ENCODE measurements at regions not wholly inside any gene's neighbourhood (a gene's known extent, or its start where the extent isn't known, plus 50 kb on each side); places are given as distances from the start of the nearest gene placed in this dataset.

DNA sequence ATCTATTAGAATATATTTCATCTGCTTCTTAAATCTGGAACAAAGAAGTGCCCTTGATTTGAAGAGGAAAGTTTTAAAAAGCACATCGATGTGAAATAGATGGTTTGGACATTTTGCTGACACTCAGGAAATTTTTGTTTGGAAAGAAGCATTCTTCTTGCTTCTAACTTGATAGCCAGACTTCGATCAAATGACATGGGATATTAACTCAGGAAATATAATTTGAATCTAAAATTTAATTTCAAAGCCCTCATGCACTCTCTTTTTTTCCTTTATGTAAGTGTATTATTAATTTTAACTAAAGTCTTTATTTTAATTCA is 761.2 kb downstream of the VGLL3 start:
- TF ChIP-seq, protein P1, sequence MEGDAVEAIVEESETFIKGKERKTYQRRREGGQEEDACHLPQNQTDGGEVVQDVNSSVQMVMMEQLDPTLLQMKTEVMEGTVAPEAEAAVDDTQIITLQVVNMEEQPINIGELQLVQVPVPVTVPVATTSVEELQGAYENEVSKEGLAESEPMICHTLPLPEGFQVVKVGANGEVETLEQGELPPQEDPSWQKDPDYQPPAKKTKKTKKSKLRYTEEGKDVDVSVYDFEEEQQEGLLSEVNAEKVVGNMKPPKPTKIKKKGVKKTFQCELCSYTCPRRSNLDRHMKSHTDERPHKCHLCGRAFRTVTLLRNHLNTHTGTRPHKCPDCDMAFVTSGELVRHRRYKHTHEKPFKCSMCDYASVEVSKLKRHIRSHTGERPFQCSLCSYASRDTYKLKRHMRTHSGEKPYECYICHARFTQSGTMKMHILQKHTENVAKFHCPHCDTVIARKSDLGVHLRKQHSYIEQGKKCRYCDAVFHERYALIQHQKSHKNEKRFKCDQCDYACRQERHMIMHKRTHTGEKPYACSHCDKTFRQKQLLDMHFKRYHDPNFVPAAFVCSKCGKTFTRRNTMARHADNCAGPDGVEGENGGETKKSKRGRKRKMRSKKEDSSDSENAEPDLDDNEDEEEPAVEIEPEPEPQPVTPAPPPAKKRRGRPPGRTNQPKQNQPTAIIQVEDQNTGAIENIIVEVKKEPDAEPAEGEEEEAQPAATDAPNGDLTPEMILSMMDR (IDR thresholded peaks at IDR 0.05; ENCODE audit: insufficient read depth, low read depth, low read length, missing control alignments): no peak
- H3K4me3 ChIP-seq (ENCODE audit: low read length): no peak overlapping the region
- no peak for DNase-seq (ENCODE audit: low read depth)

DNA sequence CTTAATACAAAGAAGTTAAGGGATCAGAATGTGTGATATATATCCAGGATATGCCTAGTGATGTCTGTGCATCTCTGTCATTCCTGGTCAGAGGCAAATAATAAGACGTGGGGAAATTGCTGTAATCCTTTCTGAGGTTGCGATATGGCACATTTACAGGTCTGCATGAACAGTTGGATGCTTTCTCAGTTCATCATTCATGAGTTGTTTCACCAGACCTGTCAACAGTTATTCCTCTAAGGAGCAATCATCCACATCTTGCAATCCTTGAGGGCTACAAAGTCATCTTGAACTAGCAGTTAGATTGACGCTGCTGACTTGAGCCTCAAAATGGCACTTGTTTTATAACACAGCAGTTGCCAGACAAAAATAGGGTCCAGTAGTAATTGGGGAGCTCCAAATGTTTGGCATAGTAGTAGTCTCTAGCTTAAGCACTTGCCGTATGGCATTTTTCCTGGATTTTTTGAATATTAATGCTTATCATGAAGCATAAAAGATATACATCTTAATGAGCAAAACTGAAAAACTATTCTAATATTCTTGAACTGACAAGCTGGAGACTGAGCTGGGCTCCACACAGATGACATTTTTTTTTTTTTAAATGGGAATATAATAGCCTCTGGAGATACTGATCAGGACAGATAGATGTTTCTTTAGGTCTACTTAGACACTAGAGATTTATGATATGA is 761.7 kb downstream of the VGLL3 start:
- H3K4me3 ChIP-seq (ENCODE audit: low read length): no peak overlapping the region
- TF ChIP-seq, protein P1 (IDR thresholded peaks at IDR 0.05; ENCODE audit: insufficient read depth, low read depth, low read length, missing control alignments): no peak
- DNase-seq (ENCODE audit: low read depth): no peak

DNA sequence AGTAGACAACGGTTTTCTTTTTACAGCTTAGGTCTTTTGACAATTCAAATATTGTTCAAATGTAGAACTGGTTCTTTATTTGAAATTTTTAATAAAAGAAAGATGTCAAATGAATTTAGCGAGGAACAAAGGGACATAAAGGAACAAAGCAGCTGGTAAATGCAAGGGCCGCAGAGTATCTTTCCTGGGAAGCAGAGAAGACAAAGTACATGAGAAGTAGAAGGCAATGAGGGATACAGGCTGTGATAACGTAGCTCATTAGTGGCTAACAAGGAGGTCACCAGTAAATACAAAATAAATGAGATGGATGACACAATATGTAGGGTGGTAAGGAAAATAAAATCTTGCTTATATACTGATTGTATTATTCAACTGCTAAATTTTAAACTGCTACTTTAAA is 762.8 kb downstream of the VGLL3 start:
- H3K4me3 ChIP-seq (ENCODE audit: low read length): no peak overlapping the region
- TF ChIP-seq, protein P1 (IDR thresholded peaks at IDR 0.05; ENCODE audit: insufficient read depth, low read depth, low read length, missing control alignments): no peak
- no peak for DNase-seq (ENCODE audit: low read depth)

DNA sequence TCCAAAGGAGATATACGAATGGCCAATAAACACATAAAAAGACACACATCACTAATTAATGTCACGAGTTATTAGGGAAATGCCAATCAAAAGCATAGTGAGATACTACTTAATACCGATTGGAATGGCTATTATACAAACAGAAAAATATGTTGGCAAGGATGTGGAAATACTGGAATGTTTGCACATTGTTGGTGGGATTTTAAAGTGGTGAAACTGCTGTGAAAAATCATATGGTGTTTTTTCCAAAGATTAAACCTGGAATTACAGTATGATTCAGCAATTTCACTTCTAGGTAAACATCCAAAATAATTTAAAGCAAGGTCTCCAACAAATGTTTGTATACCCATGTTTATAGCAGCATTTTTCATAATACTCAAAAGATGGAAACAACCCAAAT is 765.5 kb downstream of the VGLL3 start:
- no peak for DNase-seq (ENCODE audit: low read depth)
- TF ChIP-seq, protein P1 (IDR thresholded peaks at IDR 0.05; ENCODE audit: insufficient read depth, low read depth, low read length, missing control alignments): no peak
- H3K4me3 ChIP-seq (ENCODE audit: low read length): no peak overlapping the region

DNA sequence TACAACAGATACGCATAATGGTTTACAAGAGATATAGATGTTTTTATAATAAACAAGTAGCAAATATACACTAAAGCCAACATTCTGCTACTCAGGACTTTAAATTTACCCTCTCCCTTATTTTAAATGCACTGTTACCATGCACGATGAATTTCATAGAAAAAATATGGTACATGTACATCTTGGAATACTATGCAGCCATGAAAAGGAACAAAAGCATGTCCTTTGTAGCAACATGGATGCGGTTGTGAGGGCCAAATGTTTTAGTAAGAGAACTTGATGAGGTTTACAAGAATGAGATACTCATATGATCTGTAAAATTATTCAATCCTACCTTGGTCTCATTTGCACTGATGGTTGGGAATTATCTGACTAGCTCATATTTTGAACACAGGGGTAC is 769.3 kb downstream of the VGLL3 start:
- DNase-seq (ENCODE audit: low read depth): no peak
- H3K4me3 ChIP-seq (ENCODE audit: low read length): no peak overlapping the region
- TF ChIP-seq, protein P1 (IDR thresholded peaks at IDR 0.05; ENCODE audit: insufficient read depth, low read depth, low read length, missing control alignments): no peak

DNA sequence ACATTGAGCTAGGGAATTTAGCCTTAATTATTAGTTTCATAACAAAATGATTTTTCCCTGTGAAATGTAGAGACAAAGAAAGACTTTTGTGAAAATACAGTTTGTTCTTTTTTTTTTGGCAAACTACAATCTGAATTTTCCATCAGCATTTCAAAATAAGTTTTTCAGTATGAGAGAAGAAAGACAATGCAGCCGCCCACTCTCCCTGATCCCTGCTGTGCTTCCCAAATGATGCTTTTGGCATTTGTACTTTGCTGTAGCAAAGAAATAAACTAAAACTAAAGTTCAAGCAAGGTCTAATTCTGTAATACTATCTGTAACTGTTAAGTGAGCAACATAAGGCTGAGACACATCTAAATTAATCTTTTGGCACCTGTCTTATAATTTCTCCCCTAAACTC is 782.2 kb downstream of the VGLL3 start:
- no peak for DNase-seq (ENCODE audit: low read depth)
- TF ChIP-seq, protein P1 (IDR thresholded peaks at IDR 0.05; ENCODE audit: insufficient read depth, low read depth, low read length, missing control alignments): no peak
- H3K4me3 ChIP-seq (ENCODE audit: low read length): no peak overlapping the region

DNA sequence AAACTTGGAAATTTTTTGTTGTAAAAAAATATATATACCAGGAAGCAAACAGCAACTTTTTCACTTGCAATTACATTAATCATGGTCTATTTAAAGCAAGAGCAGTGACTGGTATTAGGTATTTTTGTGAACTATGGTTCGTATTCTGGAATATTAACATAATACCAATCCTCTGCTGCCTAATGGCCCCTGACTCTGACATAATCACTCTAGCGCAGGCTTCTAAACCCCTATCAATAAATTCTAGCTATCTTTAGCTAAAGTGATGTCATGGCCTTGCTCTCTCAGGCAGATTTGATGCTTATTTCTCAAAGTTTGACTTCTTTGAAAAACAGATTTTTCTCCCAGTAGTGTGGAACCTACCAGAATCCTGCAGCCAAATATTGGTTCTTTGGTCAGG is 808.3 kb downstream of the VGLL3 start:
- DNase-seq (ENCODE audit: low read depth): no peak
- no peak overlapping the region for H3K4me3 ChIP-seq (ENCODE audit: low read length)
- TF ChIP-seq, protein P1 (IDR thresholded peaks at IDR 0.05; ENCODE audit: insufficient read depth, low read depth, low read length, missing control alignments): no peak
